Activated T-cell treated with anti-CD3 and anti-CD28 coated beads for 48 hours (primary cell): ENCODE measurements at regions not wholly inside any gene's neighbourhood (a gene's known extent, or its start where the extent isn't known, plus 50 kb on each side); places are given as distances from the start of the nearest gene placed in this dataset.

Experiments used
- DNase-seq: peaks from one replicate; pipeline ENCODE4 v3.0.0-alpha.2; 2020; ENCODE audit warnings: low read depth

DNA sequence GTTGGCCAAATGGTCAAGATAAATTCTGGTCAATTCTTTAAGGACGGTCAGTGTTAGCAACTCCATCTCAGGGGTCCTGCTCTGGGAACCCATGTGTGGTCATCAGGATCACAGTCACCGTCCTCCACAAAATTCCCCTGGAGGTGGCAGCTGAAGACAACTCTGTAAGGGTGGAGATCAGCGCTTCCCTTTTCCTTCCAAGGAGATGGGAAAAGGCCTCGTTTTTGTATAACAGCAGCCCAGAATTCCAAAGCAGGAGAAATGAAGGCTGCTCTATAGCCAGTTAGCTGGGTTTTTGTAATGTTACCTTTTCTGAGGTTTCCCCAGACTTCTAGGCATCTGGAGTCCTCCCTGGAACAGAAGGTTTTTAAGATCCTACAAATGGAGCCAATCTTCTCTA is 334.8 kb downstream of the MYCN start:
- DNase-seq: no peak

DNA sequence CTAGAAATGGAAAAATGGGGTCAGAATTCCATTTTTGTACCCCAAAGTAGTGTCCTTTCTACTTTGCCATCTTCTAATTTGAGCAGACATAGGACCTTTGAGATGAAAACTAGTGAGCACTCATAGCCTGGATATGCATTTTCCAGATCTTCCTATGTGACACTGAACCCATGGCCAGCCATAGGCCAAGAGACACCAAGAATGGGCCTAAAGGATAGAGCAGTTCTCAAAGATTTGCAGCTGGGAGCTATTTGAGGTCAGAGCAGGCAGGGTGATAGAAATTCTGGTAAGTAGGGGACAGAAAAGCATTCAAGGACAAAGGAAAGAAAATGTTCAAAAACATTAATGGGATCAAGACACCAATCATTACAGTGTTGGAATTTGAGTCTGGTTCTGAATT is 332.8 kb downstream of the MYCN start:
- DNase-seq: no peak

DNA sequence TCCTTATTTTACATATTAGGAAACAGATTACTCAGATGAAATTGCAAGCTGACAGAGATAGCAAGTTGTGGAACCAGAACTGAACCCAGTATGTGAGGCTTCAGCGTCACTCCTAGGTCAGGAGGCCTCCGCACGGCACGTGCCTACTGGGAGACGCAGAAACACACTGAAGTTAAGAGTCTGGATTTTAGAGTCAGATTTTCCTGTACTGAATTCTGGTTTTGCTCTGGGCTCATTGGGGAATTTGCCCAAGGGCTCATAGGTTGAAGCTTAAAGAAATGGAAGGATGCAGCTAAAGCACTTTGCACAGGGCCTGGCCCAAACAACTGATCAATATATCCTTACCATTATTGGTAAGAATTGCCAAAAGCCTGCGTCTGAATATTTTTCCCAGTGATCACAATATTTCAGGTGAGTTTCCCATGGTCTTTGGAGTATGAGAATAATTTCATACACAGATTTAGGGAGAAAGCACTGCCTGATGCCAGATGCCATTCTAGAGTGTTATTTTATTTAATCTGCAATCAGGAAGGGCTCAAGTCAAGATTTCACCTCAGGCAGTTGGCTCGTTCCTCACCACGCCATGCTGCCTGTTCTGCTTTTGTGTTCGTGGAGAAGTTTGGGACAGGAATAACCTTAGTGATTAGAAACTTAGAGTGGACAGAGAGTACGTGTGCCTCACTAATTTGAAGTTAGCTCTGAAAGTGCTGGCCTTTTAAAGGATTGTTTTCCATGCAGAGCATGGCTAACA is 331.9 kb downstream of the MYCN start:
- no peak for DNase-seq

DNA sequence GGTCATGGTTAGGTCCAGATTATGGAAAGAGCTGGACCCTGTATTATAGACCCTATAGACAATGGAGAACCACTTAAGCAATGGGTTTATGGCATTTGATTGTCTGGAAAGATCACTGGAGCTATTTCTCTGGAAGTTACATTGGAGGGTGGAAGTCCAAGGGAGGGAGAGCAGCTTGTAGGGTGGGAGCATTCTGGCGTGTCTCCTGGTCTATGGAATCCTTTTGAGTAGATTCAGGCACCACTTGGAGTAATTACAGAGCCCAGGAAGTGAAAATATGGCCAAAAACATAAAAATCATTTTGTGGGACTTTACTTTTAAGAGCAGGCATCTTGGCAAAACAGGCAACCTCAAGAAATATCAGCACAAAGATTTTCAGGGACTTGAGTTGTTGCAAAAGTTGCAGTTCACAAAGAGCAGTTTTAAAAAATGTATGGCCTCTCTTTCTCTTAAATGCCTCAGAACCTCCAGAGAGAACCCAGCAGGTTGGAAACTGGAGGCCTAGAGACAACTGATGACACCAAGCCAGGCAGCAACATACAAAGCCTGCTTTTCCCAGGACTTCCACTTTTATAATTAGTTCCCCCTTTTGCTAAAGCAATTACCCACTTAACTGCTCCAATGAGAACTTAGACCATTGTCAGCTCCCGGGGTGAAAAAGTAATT is 331.0 kb downstream of the MYCN start:
- DNase-seq: no peak

DNA sequence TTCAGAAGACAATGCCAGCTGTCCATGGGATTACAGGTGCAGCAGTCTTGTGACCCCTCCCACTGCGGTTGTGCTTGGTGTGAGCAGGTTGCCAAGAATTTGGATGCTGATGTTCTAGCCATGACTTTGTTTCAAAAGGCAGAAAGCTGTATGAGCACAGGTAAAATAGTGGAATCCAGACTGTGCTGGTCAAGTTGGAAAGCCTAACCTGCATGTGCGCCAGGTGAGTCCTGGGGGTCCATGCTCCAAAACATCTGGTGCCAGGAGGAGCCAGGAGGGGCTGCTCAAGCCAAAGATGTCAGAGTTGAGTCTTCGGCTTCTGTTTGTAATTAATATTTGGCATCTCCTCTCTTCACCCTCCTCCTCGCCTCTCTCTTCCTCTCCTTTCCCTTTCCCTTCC is 330.1 kb downstream of the MYCN start:
- no peak for DNase-seq

DNA sequence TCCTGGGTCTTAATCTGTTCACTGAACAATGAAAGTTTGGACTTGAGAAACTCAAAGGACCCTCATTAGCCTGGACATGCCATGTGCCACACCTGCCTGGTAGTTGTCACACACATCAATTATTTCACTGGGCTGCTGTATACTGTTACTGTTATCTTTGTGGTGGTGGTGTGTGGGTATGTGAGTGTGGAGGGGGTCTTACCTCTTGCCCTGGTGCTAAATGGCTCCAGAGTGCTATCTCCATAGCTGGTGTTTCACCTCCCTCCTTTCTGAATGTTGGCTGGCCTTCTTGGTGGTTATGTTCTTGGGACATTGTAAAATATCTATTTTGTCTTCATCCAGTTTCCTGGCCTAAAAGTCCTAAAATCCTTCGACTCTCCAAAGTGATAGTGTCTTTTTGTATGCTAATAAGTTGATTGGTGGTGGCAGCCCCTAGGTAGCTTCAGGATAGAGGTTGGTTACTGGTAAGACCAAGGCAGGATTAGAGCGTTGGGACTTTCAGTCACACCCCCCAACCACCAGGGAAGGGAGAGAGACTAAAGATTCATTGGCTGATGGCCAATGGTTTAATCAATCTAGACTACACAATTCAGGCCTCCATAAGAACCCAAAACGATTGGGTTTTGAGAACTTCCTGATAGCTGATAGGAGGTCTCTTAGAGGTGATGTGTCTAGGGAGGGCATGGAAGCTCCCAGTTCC is 328.1 kb downstream of the MYCN start:
- no peak for DNase-seq

DNA sequence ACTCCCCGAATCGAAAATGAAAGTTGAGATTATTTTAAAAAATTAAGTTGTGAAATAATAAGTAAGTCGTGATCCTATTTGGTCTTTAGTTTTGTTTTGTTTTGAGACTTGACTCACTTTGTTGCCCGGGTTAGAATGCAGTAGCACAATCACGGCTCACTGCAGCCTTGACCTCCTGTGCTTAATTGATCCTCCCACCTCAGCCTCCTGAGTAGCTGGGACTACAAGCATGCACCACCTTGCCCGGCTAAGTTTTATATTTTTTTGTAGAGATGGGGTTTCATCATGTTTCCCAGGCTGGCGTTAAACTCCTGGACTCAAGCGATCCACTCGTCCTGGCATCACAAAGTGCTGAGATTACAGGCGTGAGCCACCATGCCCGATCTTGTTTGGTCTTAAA is 326.2 kb downstream of the MYCN start:
- DNase-seq: no peak

DNA sequence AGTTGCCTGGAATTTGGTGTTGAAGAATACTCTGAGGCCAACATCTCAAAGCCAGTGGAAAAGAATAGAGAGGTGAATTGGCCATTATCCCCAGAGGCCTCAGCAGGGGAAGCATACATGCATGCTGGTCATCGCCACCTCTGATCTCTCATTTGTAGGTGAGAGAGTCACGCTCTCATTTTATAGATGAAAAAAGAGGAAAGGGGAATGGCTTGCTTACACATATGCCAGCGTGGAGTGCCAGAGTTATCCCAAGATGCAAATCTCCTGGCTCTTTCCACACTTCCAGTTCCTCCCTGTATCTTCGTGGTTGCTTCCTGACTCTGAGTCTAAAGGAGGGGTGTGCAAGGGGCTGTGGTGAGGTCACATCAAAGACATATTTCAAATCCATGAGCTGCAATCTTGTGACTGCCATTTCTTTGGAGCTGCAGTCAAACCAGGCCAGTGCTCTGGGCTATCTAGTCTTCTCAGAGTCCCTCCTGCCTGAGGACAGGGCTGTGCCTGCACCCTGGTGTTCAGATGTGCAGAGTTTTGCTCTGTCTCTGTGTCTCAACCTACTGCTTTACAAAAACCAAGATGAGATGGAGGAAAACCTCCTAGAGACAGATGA is 324.7 kb downstream of the MYCN start:
- no peak for DNase-seq

DNA sequence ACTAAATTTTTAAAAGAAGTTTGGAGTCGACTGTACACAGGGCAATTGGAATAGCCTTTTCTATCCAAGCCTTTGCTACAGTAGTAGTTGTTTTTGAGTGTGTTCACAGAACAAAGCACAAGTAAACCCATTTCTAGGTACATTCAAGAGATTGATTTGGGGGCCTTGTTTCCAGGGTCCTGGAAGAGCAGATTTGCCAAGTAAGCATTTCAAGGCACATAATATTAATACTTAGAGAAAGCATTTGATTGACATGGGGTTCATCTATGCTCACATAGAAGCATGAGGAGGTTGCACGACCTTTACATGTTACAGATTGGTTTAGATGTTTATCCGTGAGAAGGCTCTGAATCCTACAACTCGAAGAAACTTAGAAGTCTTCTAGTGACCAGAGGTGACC is 324.1 kb downstream of the MYCN start:
- DNase-seq: no peak

DNA sequence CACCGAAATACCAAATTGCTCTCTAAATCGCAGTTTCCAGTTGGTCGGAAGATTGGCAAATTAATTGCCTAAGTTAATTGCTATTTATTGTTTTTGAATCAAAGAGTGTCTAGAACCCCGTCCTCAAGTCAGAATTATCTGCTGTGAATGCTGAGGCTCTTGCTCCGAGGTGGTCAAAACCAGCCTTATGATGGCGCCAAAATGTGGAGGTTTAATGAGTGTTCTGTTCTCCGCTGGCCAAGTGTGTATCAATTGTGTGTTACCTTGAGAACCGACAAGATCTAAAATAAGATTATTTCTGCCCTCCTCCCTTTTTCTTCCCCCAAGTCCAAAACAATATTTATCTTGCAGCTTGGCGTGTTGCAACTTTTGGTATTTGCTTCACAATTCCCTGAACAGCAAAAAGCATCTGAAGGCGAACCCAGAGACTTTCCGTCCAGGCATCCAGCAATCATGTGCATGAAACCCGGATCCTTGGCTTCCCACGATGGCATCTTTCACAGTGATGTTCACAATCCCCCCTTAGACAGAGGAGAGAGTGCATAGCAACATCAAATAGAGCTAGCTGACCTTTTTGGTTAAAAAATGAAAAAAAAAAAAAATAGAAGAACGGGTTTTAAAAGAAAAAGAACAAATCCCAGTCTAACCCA is 323.0 kb downstream of the MYCN start:
- DNase-seq: no peak

DNA sequence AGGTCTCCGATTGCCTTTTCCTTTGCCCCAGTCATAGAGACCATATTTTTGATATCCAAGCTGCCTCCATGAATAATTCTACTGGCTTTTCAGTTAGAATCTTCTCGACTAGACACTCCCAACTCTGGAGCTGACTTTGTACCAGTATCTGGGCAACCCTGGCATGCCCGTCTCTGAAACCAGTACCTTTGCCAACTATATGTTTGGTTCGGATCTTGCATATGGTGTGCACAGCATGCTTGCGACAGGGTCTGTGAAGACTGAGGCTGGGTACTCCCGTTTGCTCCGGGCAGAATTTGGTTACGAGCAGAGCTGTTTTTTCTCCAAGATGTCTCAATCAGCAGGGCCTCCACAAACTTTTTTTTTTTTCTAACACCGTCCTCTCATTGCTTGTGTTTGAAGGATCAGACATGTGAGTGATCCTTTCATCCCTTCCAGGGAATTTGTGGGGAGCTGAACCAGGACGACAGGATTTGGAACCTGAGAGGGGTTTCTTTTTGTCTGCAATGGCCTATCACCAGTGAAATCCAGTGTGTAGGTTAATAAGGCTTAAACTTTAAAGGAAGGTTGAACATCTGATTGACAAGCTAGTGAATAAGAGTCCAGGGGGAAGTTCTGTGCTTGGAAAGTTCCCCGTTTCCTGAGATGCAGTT is 322.3 kb downstream of the MYCN start:
- no peak for DNase-seq

DNA sequence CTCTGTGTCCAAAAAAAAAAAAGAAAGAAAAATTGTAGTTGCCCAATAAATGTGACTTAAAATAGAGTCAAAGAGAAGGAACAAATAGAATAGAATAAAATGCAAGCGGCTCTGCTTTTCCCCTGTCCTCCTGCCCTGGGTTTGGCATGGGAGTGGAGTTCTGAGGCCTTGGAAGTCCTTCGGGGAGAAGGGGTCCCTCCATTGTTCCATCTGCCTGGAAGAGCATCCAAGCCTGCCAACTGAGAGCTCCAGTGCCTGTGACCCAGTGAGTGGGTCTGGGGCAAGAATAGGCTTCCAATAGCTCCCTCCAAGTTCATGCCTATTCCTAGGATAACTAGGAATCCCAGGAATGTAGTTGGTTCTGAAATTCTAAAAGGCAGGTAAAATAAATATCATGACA is 321.4 kb downstream of the MYCN start:
- no peak for DNase-seq

DNA sequence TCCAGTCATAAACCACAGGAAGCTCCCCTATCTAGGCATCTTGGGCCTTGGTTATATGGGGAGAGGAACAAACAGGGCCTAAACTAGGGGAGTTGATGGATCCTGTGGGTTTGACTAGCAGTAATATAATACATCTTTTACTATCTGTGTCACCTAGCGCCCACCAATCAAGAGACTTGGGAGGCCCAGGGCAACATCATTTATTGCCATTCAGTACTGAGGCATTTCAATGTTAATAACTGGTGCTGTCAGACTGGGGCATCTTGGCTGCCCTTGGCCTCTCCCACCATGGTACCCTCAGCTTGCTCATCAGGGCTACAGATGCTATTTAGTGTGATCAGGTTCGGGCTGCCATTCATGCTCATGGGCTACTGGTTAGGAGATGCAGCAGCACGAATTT is 320.7 kb downstream of the MYCN start:
- DNase-seq: no peak

DNA sequence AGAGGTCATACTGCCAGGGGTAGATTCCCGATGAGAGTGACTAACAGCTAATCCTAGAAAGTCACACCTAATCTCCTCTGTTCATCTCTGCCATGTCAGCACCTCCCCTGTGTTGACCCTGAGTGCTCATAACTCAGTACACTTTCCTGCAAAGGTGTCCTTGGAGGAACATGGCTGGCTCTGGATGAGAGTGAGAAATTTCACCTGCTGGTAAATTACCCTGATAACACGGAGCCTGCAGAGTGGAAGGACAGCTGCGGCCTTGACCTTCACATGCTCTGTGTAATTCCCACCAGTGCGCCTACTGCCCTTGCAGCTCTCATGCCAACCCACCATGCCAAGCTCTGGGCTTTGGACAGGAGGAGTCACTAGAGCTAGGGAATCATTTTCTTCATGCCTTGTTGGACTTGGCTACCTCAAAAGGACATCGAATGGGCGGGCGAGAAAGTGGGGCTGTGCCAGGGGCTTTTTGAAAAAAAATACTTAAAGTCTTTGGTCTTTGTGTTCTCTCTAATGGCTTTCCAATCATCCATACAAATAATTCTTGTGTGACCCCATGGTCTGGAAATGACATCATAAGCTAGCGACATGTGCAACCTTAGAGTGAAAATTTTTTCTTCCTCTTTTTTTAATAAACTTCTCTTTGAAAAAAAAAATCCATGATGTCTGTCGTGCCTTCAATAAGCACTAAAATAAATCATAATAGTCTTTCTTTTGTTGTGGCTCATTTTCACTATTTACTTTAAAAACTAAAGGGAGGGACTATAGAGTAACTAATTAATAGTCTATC is 319.9 kb downstream of the MYCN start:
- DNase-seq: no peak

DNA sequence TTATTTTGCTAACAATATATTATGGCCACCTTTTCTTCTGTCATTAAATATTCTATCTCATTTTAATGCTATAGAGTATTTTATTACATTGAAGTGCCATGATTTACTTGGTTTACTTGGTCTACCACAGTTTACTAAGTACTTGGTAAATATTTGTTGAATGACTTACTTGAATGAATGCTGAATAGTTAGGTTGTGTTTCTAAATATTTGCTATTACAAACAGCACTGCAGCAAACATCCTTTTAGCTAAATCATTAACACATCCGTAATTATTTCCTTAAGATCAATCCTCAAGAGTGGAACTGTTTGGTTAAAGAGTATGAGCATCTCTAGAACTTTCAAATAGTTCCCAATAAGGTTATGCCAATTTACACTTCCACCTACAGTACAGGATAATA is 318.7 kb downstream of the MYCN start:
- no peak for DNase-seq

DNA sequence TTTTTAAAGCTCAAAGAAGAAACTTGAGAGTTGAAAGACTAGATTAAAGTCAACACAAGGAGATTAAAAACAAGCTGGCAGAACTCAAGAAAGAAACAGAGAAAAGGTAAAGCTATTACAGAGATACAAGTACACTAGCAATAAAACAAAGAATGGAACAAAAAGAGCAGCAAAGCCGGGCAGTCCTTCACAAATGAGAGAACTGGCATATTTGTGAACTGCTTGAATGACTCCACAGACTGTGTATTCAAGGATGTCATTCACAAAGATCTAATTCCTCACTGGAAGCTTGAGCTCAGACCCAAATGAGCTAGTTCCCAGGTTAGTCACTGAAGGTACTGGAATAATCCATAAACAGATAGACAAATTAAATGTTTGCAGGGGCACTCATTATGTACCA is 318.0 kb downstream of the MYCN start:
- no peak for DNase-seq

DNA sequence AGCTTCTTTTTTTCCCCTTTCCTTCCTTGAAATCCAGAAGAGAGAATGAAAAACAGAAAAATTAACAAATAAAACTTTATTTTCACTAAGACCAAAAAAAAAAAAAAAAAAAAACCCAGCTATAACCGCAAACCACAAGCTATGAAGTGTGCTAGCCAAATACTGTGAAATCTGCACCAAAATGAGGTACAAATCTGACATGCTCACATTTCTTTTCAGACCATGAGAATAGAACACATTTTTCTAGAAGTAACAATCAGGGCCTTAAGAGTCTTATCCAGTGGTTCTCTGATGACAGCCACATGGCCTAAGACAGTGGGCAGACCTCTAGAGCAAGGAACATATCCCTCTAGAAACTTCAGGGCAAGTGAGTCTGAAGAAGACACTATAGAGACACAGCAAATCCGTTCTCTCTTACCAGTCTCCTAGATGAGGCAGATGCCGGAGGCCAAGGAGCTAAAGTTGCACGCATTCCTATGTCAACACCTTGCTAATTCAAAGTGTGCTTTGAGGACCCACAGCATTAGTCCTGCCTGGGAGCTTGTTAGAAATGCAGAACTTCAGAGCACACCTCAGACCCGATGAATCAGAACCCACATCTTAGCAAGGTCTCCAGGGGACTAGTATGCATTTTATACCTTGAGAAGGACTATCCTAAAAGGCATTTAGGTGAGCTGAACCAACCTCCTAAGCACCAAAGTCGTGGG is 317.1 kb downstream of the MYCN start:
- DNase-seq: no peak

DNA sequence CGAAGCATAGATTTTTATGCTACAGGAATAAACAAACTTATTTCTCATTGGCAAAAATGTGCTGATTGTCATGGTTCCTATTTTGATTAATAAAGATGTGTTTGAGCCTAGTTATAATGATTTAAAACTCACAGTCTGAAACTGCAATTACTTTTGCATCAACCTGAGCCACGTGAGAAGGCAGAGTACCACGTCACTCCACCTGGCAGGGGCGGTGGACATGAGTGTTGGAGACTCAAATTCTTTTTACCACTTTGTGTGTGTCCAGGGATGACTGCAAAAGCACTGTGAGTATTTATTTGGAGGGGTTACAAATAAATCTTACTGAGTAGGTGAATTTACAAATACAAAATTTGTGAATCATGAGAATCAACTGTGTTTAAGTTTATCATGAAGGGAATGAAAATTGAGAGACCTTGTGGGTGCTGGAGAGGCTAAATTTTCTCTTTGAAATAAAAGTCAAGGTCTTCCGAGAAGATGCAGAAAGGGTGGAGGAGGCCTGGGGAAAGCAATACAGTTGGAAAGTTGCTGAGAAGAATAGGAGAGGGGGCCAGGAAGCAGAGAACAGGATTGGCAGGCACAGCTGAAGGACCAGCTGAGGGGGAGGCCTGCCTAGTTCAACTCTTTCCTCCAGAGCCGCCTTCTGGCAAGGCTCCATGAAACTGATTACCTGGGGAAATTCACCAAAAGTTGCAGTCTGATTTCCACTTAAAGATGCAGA is 316.4 kb downstream of the MYCN start:
- DNase-seq: no peak

DNA sequence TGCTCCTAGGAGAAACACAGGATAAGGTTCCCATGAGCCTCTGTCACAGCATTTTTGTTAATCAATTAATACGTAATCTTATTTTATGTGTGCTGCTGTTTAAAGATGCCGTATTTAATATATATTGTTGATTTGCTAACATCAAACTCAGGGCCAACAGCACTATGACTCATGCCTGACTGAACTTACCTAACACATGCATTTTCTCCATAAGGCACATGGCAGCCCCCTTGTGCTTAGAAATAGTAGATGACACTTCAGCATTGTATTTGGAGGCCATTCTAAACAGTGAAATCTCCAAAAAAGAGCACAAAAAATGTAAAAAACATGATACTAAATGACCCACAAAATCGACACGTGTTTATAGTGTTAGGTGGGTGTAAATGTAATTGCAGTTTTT is 314.8 kb downstream of the MYCN start:
- DNase-seq: no peak
